ENCODE measurements at regions not wholly inside any gene's neighbourhood (a gene's known extent, or its start where the extent isn't known, plus 50 kb on each side); places are given as distances from the start of the nearest gene placed in this dataset.
"Not testable (repeated sequence)": the region's sequence is repeated elsewhere in the genome, so short reads cannot be mapped to it uniquely, and the experiment has no call there.

- no peak for DNase-seq
Observed at GRCh38 chr1:228945885-228946284, 210.6 kb downstream of the RHOU start.

GRCh38 chr1:228949617-228950016, 214.3 kb downstream of the RHOU start:
- not testable (repeated sequence) for DNase-seq

GRCh38 chr1:228953207-228953606, 217.9 kb downstream of the RHOU start:
- DNase-seq = no peak

- not testable (repeated sequence) for DNase-seq
Observed at GRCh38 chr1:228953808-228954207, 218.5 kb downstream of the RHOU start.

- no peak for DNase-seq
Observed at GRCh38 chr1:228955691-228956090, 220.4 kb downstream of the RHOU start.

GRCh38 chr1:228956864-228957263, 221.6 kb downstream of the RHOU start:
- no peak for DNase-seq

GRCh38 chr1:228957535-228957934, 222.3 kb downstream of the RHOU start:
- DNase-seq = no peak

- DNase-seq = no peak
Observed at GRCh38 chr1:228958121-228958520, 222.8 kb downstream of the RHOU start.

GRCh38 chr1:228958741-228959140, 223.5 kb downstream of the RHOU start:
- no peak for DNase-seq

GRCh38 chr1:228960705-228961104, 225.4 kb downstream of the RHOU start:
- no peak for DNase-seq

GRCh38 chr1:228961511-228961910, 226.2 kb downstream of the RHOU start:
- no peak for DNase-seq

GRCh38 chr1:228963795-228964177, 228.5 kb downstream of the RHOU start:
- no peak for DNase-seq

GRCh38 chr1:228964178-228965089, 229.2 kb downstream of the RHOU start:
- DNase-seq = no peak

- no peak for DNase-seq
Observed at GRCh38 chr1:228968891-228969606, 233.8 kb downstream of the RHOU start.

GRCh38 chr1:228969953-228970800, 234.9 kb downstream of the RHOU start:
- DNase-seq = no peak

- no peak for DNase-seq
Observed at GRCh38 chr1:228972576-228972975, 237.3 kb downstream of the RHOU start.

- DNase-seq = no peak
Observed at GRCh38 chr1:228974273-228974672, 239.0 kb downstream of the RHOU start.

GRCh38 chr1:228975238-228975907, 240.1 kb downstream of the RHOU start:
- DNase-seq = no peak

GRCh38 chr1:228976316-228976715, 241.0 kb downstream of the RHOU start:
- no peak for DNase-seq

GRCh38 chr1:228977307-228977706, 242.0 kb downstream of the RHOU start:
- DNase-seq = no peak

GRCh38 chr1:228977741-228978140, 242.5 kb downstream of the RHOU start:
- no peak for DNase-seq

GRCh38 chr1:228978484-228979324, 243.4 kb downstream of the RHOU start:
- DNase-seq = no peak
